HG02973 (cell line): ENCODE measurements at regions not wholly inside any gene's neighbourhood (a gene's known extent, or its start where the extent isn't known, plus 50 kb on each side); places are given as distances from the start of the nearest gene placed in this dataset.
"Not testable (repeated sequence)": the region's sequence is repeated elsewhere in the genome, so short reads cannot be mapped to it uniquely, and the experiment has no call there.

Experiments
- ATAC-seq: cut with Tn5 transposase; IDR thresholded peaks from one replicate; pipeline ENCODE4 v1.9.1; 2021; ENCODE audit warnings: moderate library complexity; ENCODE audit not compliant: unreplicated experiment

- ATAC-seq = no peak
Measured at GRCh38 chr13:61215601-61216000, 200.0 kb downstream of the PCDH20 start.

DNA sequence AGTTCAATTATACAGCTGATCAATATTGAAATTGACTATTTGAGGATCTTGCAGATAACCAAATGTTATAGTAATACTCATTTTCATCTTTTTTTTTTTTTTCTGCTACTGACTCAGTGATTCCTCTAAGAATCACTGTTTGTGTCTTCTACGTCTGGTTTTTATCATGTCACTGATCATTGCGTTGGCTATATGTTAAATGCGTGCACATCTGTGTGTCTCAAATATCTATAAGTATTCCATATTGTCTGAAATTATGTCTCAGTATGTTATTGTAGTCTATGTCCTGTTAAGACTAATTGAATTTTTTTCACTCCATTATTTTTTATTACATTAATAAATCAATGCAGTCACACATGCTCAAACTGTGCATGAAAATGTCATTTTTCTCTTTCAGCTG is 200.5 kb downstream of the PCDH20 start:
- no peak for ATAC-seq

GRCh38 chr13:61214551-61214950 is 201.1 kb downstream of the PCDH20 start:
- ATAC-seq = no peak

- ATAC-seq = not testable (repeated sequence)
Measured at GRCh38 chr13:61205898-61206297, 209.8 kb downstream of the PCDH20 start.

DNA sequence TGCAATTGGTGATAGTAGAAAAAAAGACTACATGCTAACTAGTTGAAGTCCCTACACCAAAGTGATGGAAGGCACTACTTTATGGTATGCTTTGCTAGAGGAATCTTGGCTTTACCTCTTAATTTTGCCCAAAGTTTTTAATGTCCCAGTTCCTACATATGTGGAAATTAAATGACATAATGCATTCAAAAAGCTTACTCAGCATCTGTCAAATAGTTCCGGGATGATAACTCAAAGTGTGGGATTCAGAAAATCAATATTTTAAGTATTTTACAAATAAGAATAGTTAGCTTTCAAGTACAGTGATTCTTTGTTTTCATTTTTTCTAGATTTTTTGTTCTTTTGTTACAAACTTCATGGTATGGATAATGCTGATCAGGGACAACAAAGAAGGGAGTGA is 211.6 kb downstream of the PCDH20 start:
- no peak for ATAC-seq

- ATAC-seq = no peak
Measured at GRCh38 chr13:61202042-61202441, 213.6 kb downstream of the PCDH20 start.

DNA sequence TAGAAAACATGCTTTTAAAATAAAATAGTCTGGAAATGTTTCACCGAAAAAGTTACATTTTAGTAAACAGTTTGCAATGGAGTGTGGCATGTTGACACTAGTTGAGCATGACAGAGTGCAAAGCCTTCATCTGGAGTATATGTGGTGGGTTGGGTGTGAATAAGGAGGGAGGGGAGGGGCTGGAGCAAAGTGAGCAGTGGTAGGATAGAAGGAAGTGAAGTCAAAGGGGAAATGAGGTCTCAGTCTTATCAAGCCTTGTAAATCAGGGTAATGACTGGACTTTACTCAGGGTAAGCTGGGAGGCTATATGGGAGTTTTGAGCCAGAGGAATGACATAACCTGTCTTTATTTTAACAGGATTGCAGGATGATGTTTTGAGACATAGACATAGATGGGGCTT is 222.8 kb downstream of the PCDH20 start:
- no peak for ATAC-seq

- ATAC-seq = no peak
Measured at GRCh38 chr13:61188057-61188456, 227.6 kb downstream of the PCDH20 start.

GRCh38 chr13:61187471-61187870 is 228.2 kb downstream of the PCDH20 start:
- no peak for ATAC-seq

- ATAC-seq = no peak
Measured at GRCh38 chr13:61183670-61184069, 232.0 kb downstream of the PCDH20 start.

- ATAC-seq = no peak
Measured at GRCh38 chr13:61180234-61180633, 235.4 kb downstream of the PCDH20 start.

GRCh38 chr13:61179741-61180140 is 235.9 kb downstream of the PCDH20 start:
- ATAC-seq = no peak

DNA sequence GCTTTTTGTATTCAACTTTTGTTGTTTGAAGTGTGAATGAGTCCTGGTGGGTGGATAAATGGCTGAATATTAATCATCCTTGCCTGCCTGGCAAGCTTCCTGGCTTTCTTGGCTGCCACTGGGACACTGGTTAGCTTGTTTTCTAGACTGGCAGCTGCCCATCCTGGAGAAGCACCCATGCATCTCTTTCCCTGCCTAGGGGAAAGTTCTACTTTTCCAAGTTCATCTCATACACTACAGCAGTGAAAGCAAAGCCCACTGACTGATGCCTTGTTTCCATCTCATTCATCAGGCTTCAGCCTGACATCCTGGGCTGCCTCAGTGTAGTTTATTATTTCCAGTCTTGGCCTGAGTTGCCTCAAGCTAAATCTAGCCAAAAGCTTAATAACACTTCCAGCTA is 244.8 kb downstream of the PCDH20 start:
- ATAC-seq = no peak

DNA sequence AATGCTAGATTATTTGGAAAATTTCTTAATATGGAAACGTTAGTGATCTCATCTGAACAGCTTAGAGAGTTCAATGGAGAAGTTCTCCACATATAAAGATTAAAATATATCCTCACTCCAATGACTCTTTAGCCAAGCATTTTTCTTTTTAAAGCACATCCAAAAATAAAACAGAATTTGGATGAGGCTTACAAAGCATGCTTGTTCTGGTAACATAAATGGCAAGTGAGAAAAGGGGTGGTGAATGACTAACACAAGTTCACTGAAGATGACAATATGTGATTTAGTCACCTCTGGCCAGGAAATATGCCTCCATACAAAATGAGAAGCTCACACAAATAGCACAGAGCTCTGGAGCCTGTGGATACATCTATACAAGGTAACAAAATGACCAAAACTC is 253.0 kb downstream of the PCDH20 start:
- ATAC-seq = no peak

DNA sequence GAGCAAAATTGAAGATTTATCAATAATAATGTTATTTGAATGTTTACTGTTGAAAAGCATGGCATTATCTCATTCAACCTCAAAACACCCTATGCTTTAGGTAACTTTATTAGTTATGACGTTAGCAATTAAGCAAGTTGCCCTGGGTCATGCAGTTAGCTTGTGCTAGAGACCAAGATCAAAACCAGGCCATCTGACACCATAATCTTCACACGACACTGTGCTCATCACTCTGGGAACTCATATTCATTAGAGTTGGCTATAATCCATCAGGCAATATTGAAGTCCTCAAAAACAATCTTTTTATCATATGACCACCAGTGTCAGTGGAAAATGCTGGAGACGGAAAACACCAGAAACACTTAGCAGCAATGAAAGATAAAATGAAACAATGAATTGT is 253.5 kb downstream of the PCDH20 start:
- no peak for ATAC-seq

DNA sequence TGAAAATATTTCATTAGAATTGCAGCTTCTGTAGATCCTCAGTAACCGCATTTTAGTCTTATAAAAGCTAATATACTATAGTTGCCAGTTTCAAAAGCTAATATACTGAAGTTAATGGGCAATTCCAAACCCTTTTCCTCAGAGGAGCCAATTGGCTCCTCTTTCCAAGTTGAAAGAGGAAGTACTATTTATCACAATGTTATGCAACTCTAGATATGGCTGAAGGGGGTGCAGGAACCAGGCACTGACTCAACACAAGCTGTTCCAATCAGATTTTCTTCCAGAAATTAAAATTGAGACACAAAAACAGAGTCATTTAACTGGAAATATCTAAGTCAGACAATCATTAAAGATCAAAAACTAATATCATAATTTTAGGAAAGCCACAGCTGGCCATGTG is 258.9 kb downstream of the PCDH20 start:
- no peak for ATAC-seq

GRCh38 chr13:61151062-61151461 is 264.6 kb downstream of the PCDH20 start:
- no peak for ATAC-seq

GRCh38 chr13:61149331-61149730 is 266.3 kb downstream of the PCDH20 start:
- ATAC-seq = no peak

GRCh38 chr13:61148691-61149315 is 266.8 kb downstream of the PCDH20 start:
- no peak for ATAC-seq

DNA sequence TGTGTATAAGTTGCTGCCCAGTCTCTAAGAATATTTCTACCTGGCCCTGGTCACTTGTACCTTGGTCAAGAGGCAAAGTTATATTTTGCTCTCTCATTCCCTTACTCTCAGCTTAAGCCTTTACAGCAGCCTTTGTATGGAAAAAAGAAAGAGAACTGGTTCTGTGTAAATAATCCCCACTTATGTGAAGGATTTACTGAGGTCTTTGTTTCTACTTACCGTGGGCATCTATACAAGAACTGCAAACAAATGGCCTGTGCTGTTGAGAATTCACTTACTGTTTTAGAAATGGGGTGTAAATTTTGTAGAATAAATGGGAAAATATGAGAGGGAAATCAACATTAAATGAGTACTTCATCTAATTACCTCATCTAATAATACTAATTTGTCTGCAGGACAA is 267.4 kb downstream of the PCDH20 start:
- ATAC-seq = no peak

DNA sequence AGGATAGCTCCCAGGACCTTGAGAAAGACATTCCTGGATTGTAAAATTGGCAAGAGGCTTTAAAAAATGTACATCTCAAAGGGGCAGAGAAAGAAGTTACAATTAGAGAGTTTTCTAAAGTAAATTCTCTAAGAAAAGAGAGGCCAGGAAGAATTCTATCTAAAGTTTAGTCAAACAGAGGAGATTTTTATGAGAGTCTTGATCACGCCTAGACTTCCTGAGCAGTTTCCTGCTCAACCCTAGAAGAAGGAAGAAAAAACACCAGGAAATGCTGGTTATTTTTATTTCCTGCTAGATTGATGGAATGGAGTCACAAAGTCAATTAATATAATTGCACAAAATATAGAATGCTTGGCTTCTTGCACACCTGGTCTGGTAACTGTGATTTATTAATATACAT is 269.1 kb downstream of the PCDH20 start:
- no peak for ATAC-seq

- no peak for ATAC-seq
Measured at GRCh38 chr13:61146158-61146557, 269.5 kb downstream of the PCDH20 start.

DNA sequence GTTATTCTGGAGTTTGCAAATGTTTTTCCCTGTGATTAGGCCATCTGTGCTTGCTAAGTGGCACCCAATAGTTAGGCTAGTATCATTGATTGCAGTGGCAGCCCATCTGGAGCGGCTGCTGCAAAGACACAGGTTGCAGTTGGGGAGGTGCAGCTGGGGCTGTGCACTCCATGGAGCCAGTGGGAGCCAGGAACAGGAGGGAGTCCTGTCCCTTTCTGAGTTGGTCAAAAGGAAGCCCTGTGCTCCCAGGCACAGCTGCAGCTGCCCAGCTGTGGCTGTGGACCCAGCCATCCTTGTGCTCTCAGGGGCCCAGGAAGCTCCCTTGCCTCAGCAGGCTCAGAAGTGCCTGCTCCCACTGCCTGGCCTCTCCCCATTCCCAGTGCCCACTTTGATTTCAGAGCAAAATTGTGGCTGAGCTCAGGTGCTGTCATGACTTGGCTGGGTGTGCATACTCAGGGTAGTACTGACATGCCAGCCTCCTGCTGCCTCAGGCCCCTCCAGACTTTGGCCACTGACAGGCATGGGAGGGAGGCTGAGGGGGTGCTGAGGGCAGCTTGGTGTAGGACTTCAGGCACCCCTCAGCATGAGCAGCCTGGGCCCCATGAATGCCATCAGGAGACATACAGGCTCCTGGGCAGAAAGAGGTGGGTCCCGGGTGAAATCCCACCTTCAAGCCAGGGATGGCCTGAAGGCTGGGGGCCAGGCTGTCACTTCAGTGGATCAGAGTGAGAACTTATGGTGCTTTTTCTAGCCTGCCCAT is 270.6 kb downstream of the PCDH20 start:
- no peak for ATAC-seq
